IPS-NIHi11 (cell line): ENCODE measurements at regions not wholly inside any gene's neighbourhood (a gene's known extent, or its start where the extent isn't known, plus 50 kb on each side); places are given as distances from the start of the nearest gene placed in this dataset.
A peak's percentile ranks its signal among the peaks of the same experiment; 100 is the strongest.
"Not testable (repeated sequence)": the region's sequence is repeated elsewhere in the genome, so short reads cannot be mapped to it uniquely, and the experiment has no call there.

ENCODE experiments used
- DNase-seq: peaks from one replicate; pipeline ENCODE4 v3.0.0; 2012; ENCODE audit warnings: mixed read lengths, low spot score

DNA sequence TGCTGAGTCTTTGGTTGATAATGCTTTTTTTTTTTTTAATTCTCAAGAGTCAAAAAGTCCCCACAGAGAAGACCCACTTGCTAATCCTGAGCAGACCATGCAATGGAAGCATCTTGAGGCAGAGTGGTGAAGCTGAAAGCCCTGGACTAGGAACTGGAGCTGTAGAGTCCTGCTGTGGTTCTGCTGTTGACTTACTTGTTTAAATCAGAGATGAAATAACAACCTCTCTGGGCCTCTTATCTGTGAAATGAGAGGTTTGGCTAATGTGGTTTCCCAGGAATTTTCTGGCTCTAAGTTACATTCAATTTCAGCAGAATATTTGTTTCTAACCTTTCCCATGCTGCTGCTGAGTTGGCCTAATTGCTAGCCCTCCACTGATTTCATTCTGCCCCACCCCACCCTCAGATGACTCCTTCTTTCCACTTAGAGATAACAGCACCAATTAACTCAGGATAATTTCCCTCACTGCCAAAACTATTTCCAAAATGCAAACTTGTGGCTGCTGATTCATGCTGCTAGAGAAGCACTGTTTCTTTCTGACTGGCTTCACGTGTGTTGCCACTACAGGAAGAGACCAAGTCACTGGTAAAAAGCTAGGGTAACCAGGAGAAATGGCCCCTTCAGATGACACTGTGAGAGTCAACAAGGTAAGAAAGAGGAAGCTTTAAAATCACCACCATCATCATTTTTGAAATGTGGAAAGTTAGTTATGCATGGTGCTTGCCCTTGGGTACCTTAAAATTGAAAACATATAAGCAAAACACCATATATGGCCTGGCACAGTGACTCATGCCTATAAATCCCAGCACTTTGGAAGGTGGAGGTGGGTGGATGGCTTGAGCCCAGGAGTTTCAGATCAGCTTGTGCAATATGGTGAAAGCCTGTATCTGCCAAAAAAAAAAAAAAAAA lies 326.4 kb downstream of the DCHS2 start:
- DNase-seq: no peak

DNA sequence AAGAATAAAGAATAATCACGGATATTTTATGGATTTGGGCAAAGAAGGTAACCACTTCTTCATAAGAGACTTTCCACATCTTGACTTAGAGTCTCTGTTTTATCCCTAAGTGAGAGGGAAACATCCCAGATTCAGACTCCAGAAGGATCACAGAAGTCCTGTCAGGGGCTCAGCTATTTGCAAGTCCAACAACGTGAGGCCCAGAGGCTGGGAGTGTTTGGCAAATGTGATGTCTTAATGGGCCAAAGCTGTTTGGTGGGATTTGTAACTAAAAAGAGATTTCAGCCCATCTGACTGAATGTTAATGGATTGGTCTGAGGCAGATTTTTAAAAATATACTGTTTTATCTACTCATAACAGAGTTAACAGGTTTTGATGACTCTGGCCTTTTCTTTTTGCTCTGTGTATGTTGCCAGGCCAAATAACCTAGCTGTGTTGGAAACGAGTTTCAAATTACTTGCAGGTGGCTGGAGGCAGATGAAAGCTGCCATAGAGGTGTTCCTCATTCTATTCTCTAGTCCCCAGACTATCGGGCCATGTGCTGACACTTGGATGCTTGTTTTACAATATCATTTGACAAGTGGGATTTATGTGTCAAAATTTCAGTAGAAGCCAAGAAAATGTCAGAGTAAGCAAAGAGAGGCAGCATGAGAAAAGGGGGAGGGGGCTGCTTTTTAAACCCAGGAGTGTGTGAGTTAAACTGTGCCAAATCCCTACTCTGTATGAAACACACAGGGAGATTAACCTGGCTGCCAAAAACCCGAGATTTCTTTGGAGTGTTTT lies 330.9 kb downstream of the DCHS2 start:
- DNase-seq: no peak

DNA sequence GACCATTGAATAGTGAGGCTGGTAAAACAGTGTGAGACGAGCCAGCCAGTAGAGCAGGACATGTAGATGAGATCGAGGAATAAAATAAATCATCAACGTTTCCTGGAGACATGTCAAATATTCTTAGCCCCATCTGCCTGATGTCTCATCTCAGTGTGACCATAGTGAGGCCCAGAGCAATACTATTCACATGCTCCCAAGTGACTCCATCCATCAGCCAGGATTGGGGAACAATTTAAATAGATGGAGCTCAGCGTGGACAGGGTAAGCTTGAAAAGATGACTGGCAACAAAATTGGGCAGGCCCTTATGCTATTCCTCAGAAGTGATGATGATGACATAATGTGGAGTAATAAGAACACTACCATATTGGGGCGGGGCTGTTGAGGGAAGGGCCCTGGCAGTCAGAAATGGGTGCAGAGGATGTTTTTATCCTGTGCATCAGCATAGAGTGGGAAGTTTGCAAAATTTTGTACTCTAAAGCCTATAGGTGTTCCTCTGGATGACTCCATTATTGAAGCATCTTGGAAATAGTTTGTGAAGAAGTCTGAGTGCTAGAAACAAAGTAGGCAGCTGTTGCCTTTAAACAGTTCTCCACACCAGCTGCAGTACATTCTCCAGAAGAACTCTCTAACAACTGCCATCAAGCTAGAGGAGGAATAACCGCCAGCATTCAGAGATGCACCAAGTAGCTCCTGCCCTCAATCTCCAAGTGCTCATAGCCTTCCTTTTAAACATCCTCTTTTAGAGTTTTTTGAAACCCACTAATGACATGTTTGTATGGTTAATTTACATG lies 333.0 kb downstream of the DCHS2 start:
- DNase-seq: no peak

DNA sequence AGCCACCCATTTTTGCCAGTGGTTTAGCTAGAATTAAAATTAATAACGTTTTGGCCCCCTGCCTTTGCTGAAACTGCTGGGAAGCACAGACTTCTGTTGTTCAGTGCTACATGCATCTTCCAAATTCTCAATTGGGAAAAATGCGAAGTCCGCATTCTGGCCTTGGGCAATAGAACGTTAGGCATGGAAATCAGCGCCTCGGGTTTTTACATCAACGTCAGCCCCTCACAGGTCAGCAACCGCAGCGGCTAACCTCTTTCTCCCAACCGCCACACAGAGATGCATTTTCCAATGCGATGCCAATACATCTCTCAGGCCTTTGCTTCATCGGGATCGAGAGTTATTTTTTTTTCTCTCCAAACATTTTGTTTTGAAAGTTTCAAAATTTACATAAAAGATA lies 339.1 kb downstream of the DCHS2 start:
- DNase-seq: no peak

DNA sequence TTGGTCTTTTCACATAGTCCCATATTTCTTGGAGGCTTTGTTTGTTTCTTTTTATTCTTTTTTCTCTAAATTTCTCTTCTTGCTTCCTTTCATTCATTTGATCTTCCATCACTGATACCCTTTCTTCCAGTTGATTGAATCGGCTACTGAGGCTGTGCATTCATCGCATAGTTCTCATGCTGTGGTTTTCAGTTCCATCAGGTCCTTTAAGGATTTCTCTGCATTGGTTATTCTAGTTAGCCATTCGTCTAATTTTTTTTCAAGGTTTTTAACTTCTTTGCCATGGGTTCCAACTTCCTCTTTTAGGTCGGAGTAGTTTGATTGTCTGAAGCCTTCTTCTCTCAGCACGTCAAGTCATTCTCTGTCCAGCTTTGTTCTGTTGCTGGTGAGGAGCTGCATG lies 342.4 kb downstream of the DCHS2 start:
- DNase-seq: not testable (repeated sequence)

DNA sequence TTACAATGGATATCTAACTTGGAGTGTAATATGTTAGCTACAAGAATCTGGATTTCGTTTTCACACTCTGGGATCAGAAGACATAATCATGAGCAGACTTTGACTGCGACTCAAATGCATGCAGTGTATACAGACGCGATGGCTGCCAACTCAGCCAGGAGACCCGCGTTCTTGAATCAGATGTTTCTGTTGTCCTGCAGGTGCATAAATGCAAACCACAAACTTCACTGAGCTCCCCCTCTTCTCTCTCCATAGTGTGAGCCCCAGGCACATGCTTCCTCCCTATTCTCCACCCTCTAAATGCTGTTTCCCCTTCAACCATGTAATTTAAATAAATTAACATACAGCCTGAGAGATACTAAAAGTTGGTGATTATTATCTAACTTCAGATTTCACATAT lies 347.9 kb downstream of the DCHS2 start:
- DNase-seq: no peak

DNA sequence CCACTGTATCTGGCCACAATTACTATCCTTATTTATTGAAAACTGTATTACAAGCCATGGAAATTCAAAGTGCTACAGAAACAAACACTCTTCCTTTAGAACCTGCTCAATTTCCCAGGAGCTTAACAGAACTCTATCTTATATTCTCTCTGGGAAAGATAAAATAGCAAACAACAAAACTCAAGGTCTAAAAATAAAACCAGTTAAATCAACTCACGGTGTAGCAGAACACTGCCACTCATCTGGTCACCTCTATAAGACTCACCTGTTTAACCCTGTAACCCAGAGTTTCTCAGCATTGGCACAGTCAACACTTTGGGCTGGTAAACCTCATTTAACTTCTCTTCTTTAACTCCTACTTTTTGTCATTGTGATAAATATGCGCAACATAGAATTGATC lies 348.9 kb downstream of the DCHS2 start:
- DNase-seq: no peak

DNA sequence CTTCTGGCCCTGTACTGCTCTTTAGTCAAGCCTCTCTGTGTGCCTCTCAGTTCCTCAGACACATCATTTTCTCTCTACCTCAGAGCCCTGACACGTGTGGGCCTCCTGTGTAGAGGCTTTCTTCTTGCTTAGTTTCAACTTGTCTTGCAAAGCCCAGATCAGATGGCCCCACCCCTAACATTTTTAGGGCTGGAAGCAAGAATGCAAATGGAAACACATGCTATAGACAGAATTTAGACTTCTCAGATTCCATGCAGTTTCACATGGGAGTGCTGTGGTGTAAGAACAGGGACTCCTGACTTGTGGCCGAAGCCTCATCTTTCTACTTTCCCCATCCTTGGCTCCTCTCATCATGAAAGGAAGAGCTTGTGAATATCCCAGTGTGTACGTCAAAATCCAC lies 350.7 kb downstream of the DCHS2 start:
- no peak for DNase-seq

DNA sequence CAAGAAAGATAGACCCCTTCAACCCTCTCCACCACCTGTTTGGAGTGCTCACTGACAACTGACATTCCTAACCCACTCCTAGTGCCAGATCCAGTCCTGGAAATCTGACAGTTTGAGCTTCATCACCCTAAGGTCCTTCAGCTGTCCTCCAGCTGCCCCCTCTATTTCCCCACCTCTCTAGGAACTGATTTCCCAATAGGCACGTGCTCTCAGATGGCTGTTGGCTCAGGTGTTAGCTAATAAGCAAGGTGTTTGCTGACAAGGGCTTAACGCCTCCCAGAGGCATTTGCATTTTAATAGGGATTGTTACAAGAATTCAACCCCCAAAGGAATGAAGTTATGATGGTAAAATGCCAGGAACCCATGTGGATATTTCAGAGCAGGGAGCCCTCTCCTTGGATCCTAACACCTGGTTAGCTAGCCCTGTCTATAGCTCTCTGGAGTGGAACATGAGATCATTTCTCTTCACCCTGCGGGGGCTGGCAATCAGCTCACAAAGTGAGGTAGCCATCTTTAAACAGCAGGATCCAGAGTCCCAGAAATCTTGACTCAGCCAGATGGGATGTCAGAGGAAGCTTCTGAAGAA lies 348.5 kb upstream of the SFRP2 start:
- DNase-seq: peak; percentile 34

DNA sequence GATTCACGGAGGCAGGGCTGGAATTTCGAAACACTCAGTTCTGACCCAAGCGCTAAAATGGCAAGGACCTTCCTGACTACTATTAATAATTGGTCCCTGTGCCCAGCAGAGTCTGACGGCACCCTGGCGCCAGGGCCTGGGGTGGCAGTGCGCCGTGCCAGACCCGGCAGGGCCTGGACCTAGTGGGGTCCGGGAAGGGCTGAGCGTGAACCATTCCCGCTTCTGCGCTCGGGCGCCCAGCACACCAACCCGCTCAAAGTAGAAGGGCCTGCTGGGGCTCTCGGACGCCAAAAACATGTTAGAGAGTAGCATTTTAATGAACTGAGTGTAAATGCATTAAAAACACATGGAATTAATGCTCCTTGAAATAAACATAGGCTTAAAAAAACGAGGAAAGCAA lies 346.7 kb upstream of the SFRP2 start:
- no peak for DNase-seq

DNA sequence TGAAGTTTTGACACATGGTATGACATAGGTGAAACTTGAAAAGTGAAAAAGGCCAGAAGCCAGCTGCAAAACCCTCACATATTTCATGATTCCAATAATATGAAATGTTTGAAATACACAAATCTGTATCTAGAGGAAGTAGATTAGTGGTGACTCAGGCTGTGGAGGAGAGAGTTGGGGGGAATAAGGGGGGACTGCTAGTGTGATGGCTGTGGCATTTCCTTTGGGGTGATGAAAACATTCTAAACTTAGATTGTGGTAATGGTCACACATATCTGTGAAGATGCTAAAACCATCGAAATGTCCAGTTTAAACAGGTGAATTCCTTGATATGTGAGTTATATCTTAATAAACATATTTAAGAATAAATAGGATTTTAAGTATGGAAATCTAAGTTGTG lies 343.5 kb upstream of the SFRP2 start:
- DNase-seq: no peak

DNA sequence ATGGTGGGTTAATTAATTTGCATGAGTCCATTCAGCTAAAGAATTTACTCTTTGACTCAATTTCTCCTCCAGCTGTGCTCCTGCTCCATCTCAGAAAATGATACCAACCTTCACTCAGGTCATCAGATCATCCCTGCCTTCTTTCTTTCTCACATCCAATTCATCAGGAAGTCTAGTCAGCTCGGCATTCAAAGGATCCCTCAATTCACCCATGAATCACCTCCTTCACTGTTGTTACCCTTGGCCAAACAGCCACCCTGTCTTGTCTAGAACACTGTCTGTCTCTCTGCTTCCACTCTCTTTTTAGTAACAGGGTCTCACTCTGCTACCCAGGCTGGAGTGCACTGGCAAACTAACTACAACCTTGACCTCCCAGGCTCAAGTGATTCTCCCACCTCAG lies 337.4 kb upstream of the SFRP2 start:
- DNase-seq: no peak

DNA sequence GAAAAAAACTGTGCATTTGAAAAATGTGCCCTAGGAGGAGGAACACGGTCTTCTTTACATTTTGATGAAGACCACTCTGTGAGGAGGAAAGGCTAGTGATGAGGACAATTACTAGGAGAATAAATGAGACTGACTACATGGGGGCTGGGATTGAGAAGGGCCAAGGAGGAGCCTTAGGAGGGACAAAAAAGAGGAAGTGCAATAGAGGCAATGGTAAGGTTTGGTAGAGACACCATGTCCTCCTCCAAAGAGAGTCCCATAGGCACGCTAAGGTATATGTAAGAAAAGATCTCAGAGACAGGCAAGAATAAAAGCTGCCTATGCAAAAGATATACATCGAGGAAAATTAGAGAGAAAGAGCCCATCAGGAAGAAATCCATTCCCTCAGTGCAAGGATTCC lies 336.5 kb upstream of the SFRP2 start:
- no peak for DNase-seq

DNA sequence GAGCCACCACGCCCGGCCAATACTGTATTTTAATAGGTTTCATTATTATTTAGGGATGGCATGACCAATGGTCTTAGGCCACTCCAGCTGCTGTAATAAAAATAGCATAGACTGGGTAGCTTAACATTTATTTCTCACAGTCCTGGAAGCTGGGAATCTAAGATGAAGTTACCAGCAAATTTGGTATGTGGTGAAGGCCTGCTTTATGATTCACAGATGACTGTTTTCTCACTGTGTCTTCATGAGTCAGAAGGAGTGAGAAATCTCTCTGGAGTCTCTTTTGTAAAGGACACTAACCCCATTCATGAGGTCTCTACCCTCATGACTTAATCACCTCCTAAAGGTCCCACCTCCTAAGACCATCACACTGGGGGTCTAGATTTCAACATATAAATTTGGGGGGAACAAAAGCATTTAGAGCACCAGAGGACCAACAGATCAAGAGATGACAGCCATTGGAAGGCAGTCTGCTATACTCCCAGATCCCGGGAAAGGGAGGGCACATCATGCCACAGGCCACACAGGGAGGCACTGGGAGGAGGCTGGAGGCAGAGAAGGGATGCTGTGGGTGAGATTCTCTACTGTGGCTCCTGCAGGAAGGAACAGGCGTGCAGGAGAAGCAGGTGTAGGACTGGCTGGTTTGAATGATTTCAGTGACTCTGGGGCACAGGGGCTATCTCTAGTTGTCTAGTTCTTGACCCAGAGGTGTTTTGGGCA lies 335.8 kb upstream of the SFRP2 start:
- DNase-seq: no peak

DNA sequence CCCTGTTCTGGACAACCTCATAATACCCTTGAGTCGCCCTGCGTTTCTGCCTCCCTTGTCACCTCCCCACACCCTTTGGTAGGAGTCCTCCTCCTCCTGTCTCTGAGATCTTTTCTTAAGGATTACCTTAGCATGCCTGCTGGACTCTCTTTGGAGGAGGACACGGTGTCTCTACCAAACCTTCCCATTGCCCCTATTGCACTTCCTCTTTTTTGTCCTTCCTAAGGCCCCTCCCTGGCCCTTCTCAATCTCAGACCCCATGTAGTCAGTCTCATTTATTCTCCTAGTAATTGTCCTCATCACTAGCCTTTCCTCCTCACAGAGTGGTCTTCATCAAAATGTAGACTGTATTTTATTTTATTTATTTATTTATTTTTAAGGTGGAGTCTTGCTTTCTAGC lies 335.0 kb upstream of the SFRP2 start:
- DNase-seq: no peak

DNA sequence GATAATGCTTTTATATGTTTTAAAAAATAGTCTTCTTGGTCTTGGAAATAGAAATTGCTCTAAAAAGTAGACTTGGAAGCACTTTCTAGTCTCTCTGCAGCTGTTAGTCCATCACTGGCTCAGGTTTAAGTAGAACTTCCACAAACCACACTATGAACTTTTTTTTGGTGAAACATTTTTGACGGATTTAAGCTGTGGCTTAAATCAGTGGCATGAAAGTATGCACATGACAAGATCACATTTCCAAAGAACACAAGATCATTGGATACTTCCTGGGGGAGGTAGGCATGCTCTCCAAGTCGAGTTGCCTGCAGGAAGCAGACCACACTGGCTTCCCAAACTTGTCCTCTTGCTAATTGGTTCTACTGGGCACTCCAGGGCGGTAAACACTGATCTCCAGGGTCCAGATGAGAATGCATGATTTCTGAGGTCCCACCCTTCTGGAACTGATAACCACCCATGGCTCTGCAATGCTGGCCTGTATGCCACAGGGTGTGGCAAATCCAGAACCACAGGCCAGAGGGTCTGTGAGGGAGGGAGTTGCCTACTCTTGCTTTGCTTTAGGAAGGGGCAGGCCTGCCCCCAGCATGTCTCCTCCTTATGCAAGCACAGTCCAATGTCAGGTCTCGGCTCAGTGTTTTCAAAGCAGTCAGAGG lies 331.9 kb upstream of the SFRP2 start:
- no peak for DNase-seq

DNA sequence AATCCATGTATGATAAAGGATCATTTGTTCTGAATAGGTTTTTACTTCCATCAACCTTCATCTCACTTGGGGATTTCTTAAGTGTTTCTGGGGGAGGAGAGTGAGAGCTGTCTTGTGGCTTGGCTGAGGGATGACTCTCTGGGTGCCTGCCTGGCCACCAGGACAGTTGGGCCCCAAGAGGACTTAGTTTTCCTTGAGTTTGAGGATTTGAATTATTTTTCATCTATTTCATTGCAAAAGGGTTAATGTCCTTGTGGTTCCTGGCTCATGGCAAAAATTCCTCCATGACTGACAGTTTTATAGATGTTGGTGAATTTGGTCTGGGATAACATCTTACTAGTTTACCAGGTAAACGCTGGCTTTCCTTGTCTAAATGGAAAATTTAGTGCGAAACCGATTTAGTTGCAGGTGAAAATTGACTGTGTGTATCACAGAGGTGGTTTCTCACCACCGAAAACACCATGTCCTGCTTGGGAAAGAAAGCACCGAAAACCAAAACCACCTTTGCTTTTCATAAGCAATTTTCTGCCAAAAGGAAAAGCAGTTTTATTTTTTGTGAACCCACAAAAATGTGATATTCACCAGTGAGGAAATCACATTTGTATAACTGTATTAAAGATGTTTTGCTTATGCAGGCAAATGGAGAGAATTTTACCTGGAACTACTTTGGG lies 331.3 kb upstream of the SFRP2 start:
- no peak for DNase-seq

DNA sequence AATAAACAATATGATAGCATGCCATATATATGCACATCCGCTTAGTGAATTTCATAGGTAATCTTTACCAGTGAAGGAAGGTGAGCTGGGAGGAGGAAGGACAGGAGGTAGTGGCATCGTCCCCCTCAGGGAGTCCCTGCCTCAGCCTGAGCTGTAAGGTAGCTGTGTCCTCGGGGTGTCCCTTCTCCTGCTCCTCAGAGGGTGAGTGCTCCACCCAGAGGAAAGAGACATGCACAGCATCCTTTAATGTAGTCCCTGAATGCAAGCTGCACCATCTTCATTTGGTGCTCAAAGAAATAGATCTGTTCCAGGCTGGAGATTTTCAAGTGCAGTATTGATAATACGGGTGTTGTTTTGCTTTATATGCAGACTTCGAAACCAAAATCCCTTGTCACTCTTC lies 330.4 kb upstream of the SFRP2 start:
- no peak for DNase-seq

DNA sequence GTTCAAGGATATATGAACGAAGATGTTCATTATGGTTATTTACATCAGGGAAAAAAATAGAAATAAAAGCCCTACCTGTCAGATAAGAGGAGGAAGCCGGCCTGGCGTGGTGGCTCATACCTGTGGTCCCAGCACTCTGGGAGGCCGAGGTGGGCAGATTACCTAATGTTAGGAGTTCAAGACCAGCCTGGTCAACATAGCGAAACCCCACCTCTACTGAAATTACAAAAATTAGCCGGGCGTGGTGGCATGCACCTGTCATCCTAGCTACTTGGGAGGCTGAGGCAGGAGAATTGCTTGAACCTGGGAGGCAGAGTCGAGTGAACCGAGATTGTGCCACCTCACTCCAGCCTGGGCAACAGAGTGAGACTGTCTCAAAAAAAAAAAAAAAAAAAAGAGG lies 328.8 kb upstream of the SFRP2 start:
- DNase-seq: not testable (repeated sequence)

DNA sequence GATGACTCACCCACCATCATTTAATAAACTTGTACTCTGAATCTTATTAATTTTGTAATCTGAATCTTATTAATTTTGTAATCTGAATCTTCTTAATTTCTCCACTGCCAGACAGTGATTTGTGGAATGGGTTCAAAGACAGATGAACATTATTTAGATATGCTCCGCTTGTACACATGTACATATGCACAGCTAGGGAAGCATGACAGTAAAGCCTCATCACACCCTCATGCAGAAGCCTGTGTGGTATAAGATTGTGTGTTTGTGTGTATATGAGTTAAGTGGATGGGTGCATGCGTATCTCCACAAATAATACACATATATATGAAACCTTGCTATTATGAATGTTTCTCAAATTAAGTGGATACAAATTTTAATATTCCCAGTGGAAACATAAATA lies 318.5 kb upstream of the SFRP2 start:
- no peak for DNase-seq
